PC-3 (cell line): ENCODE measurements at regions not wholly inside any gene's neighbourhood (a gene's known extent, or its start where the extent isn't known, plus 50 kb on each side); places are given as distances from the start of the nearest gene placed in this dataset.

Experiments
- ATAC-seq: fragments of 200-7000 bp; cut with Tn5 transposase; 2 replicates; pipeline ENCODE4 v1.9.1; 2020; ENCODE audit warnings: mild to moderate bottlenecking, moderate library complexity
- BruUV-seq: library from RNA; stranded (reverse); fragments of 400-500 nt; replicated peaks from 2 replicates; lab custom pipeline; 2021; lab: Mats Ljungman, UMichigan
- CTCF ChIA-PET: fragments of 300-600 bp; sonication (Branson Sonifier 250); formaldehyde crosslinking; loops from one replicate; lab custom pipeline; 2022; ENCODE audit warnings: antibody characterized with exemption; lab: Charles Lee
- POLR2A ChIA-PET: fragments of 300-600 bp; sonication (Branson Sonifier 250); formaldehyde crosslinking; loops from one replicate; lab custom pipeline; 2022; ENCODE audit warnings: antibody characterized with exemption; ENCODE audit not compliant: unreplicated experiment; lab: Charles Lee
- DNase-seq: peaks from one replicate; pipeline ENCODE4 v3.0.0-alpha.2; 2015
- H2AFZ ChIP-seq: fragments of 300-600 bp; sonication (generic); 2 replicates; pipeline ENCODE4 v1.6.0; 2016; ENCODE audit warnings: antibody characterized with exemption, low read length
- H3F3A ChIP-seq: fragments of 300-600 bp; sonication (generic); one replicate; pipeline ENCODE4 v1.6.0; 2017; ENCODE audit warnings: antibody characterized with exemption, low read length, control low read depth, mild to moderate bottlenecking; ENCODE audit not compliant: unreplicated experiment
- H3K27ac ChIP-seq: fragments of 300-600 bp; sonication (generic); 2 replicates; pipeline ENCODE4 v1.5.1; 2016; ENCODE audit warnings: mild to moderate bottlenecking, low read length
- H3K27me3 ChIP-seq: fragments of 300-600 bp; sonication (generic); 2 replicates; pipeline ENCODE4 v1.6.1; 2016; ENCODE audit warnings: low read length, mixed read lengths
- H3K36me3 ChIP-seq: fragments of 300-600 bp; sonication (generic); 2 replicates; pipeline ENCODE4 v1.6.1; 2016; ENCODE audit warnings: low read depth, mixed run types, low read length, mixed read lengths
- H3K4me1 ChIP-seq: fragments of 300-600 bp; sonication (generic); 2 replicates; pipeline ENCODE4 v1.5.1; 2016; ENCODE audit warnings: low read length; ENCODE audit not compliant: insufficient read depth
- H3K4me2 ChIP-seq: fragments of 300-600 bp; sonication (generic); 2 replicates; pipeline ENCODE4 v1.6.0; 2016; ENCODE audit warnings: low read length
- H3K4me3 ChIP-seq: fragments of 300-600 bp; sonication (generic); 2 replicates; pipeline ENCODE4 v1.5.1; 2016; ENCODE audit warnings: mild to moderate bottlenecking, low read length, mixed read lengths
- H3K79me2 ChIP-seq: fragments of 300-600 bp; sonication (generic); 2 replicates; pipeline ENCODE4 v1.6.1; 2017; ENCODE audit warnings: low read length, mixed read lengths
- H3K9ac ChIP-seq: fragments of 300-600 bp; sonication (generic); 2 replicates; pipeline ENCODE4 v1.6.0; 2016; ENCODE audit warnings: mild to moderate bottlenecking, low read length
- H3K9me2 ChIP-seq: fragments of 300-600 bp; sonication (generic); replicated peaks from 2 replicates; pipeline ENCODE4 v1.6.1; 2016; ENCODE audit warnings: mixed run types, low read length, mixed read lengths
- H3K9me3 ChIP-seq: fragments of 300-600 bp; sonication (generic); 2 replicates; pipeline ENCODE4 v1.6.1; 2016; ENCODE audit warnings: low read length, mixed read lengths
- H4K20me1 ChIP-seq: fragments of 300-600 bp; sonication (generic); 2 replicates; pipeline ENCODE4 v1.6.1; 2016; ENCODE audit warnings: low read length, mixed read lengths
- EZH2 ChIP-seq: fragments of 300-600 bp; sonication (generic); IDR thresholded peaks from one replicate; pipeline ENCODE4 v1.6.1; 2017; ENCODE audit warnings: antibody characterized with exemption, mild to moderate bottlenecking, low read length; ENCODE audit not compliant: unreplicated experiment
- EZH2phosphoT487 ChIP-seq: fragments of 300-600 bp; sonication (generic); IDR thresholded peaks from 2 replicates; pipeline ENCODE4 v1.6.1; 2018; ENCODE audit warnings: mild to moderate bottlenecking, antibody characterized with exemption, low read length, borderline replicate concordance
- intact Hi-C: fragments of 100-400 bp; cut with micrococcal nuclease; formaldehyde crosslinking; loops from 2 replicates; pipeline ENCODE4 v1.9.0; 2023
- TF ChIP-seq, protein P1 (sequence below): fragments of 300-600 bp; sonication (generic); conservative IDR thresholded peaks from 2 replicates; pipeline ENCODE4 v1.5.1; 2017; ENCODE audit warnings: antibody characterized with exemption, low read depth, mild to moderate bottlenecking, low read length

DNA sequence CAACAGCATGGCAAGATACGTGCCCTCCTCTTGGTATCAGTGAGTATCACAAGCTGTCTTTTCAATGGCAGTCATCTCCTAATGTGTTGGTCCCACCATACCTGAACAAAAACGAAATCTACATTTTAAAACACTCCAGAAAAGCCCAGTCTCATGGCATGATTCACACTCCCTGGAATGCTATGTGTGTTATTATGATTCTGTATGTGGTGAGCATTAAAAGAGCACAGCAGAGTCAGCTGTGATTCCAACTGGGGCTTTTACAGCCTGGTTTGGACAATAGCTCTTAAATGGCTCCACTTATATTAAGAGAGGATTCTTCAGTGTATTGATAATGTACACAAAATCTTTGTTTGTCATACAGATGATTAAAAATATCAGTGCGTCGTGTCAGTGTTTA lies 274.1 kb upstream of the GK2 start:
- no peak for DNase-seq
- no TSS peak for BruUV-seq
- Histone ChIP-seq H3K27me3 (no peaks in the 10 kb centered on the region), H3K4me2 (no peak overlapping the region), H4K20me1 (no peaks in the 10 kb centered on the region), H3K79me2 (no peaks in the 10 kb centered on the region), H3K9ac (no peak overlapping the region), H3K4me1 (no peaks in the 10 kb centered on the region), H3K4me3 (no peak overlapping the region), H3K9me2 (no peaks in the 10 kb centered on the region), H3K9me3 (no peaks in the 10 kb centered on the region), H3K36me3 (no peaks in the 10 kb centered on the region), H3K27ac (no peak overlapping the region), H2AFZ (no peak overlapping the region), H3F3A (no peaks in the 10 kb centered on the region)
- TF ChIP-seq, protein P1, sequence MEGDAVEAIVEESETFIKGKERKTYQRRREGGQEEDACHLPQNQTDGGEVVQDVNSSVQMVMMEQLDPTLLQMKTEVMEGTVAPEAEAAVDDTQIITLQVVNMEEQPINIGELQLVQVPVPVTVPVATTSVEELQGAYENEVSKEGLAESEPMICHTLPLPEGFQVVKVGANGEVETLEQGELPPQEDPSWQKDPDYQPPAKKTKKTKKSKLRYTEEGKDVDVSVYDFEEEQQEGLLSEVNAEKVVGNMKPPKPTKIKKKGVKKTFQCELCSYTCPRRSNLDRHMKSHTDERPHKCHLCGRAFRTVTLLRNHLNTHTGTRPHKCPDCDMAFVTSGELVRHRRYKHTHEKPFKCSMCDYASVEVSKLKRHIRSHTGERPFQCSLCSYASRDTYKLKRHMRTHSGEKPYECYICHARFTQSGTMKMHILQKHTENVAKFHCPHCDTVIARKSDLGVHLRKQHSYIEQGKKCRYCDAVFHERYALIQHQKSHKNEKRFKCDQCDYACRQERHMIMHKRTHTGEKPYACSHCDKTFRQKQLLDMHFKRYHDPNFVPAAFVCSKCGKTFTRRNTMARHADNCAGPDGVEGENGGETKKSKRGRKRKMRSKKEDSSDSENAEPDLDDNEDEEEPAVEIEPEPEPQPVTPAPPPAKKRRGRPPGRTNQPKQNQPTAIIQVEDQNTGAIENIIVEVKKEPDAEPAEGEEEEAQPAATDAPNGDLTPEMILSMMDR = no peak
- TF ChIP-seq EZH2phosphoT487 (no peak), EZH2 (no peak)
- intact Hi-C loops = no loop called here
- POLR2A ChIA-PET = no interaction called here
- CTCF ChIA-PET = interaction anchor here (0.5 kb wide), 1 partner anchor 57 kb away, joined by 4 read pairs; no protein-coding TSS in a partner anchor
- no peak for ATAC-seq

DNA sequence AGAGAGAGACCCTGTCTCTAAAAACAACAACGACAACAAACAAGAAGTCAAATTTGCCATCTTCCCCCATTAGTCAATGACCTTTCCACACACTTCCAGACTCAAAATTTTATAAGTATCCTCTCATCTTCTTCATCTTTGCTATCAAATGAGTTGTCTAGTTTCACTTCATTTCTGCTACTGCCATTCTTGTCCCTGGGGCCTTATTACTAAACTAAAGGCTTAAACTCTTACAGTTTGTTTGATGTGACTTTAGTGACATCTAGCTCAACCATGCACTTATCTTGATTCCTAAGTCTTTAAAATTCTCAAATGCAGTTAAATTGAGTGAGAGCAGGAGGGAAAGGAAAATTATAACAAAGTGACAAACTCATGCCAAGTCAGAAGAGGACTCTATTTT lies 271.8 kb upstream of the GK2 start:
- intact Hi-C loops = no loop called here
- no TSS peak for BruUV-seq
- TF ChIP-seq EZH2 (no peak), EZH2phosphoT487 (no peak)
- TF ChIP-seq, protein P1 = no peak
- ChIA-PET POLR2A (interaction anchor here (0.7 kb wide), 1 partner anchor 121 kb away, joined by 5 read pairs; no protein-coding TSS in a partner anchor), CTCF (no interaction called here)
- Histone ChIP-seq H3K4me2 (no peak overlapping the region), H3K27ac (no peak overlapping the region), H3K36me3 (no peaks in the 10 kb centered on the region), H3F3A (no peaks in the 10 kb centered on the region), H3K9me3 (no peaks in the 10 kb centered on the region), H3K27me3 (no peaks in the 10 kb centered on the region), H3K79me2 (no peaks in the 10 kb centered on the region), H2AFZ (no peak overlapping the region), H3K9me2 (no peaks in the 10 kb centered on the region), H3K4me1 (no peaks in the 10 kb centered on the region), H3K9ac (no peak overlapping the region), H4K20me1 (no peaks in the 10 kb centered on the region), H3K4me3 (no peak overlapping the region)
- ATAC-seq = no peak
- DNase-seq = no peak

GRCh38 chr4:79678472-79679202 lies 270.6 kb upstream of the GK2 start:
- H3K79me2 ChIP-seq = no peaks in the 10 kb centered on the region
- no peaks in the 10 kb centered on the region for H3K9me3 ChIP-seq
- DNase-seq (no peak), ATAC-seq (no peak)
- no peaks in the 10 kb centered on the region for H3K27me3 ChIP-seq
- H3K9ac ChIP-seq = no peak overlapping the region
- no peak overlapping the region for H3K27ac ChIP-seq
- H3K9me2 ChIP-seq = no peaks in the 10 kb centered on the region
- BruUV-seq = no TSS peak
- no peak overlapping the region for H3K4me2 ChIP-seq
- H2AFZ ChIP-seq = no peak overlapping the region
- no peaks in the 10 kb centered on the region for H3F3A ChIP-seq
- H3K4me3 ChIP-seq = no peak overlapping the region
- TF ChIP-seq EZH2phosphoT487 (no peak), EZH2 (no peak)
- TF ChIP-seq, protein P1 = no peak
- ChIA-PET POLR2A (no interaction called here), CTCF (no interaction called here)
- H3K4me1 ChIP-seq = no peaks in the 10 kb centered on the region
- no peaks in the 10 kb centered on the region for H3K36me3 ChIP-seq
- intact Hi-C loops = no loop called here
- no peaks in the 10 kb centered on the region for H4K20me1 ChIP-seq
